Mesenchymal stem cell (in vitro differentiated cells and primary cell): ENCODE measurements at regions not wholly inside any gene's neighbourhood (a gene's known extent, or its start where the extent isn't known, plus 50 kb on each side); places are given as distances from the start of the nearest gene placed in this dataset.

ENCODE experiments used
- DNase-seq: peaks from one replicate; pipeline ENCODE4 v3.0.0-alpha.2; 2013
- H2AFZ ChIP-seq: one replicate; pipeline ENCODE4 v1.6.1; 2013; ENCODE audit warnings: low read depth, mild to moderate bottlenecking, control low read depth, inconsistent platforms, low read length, moderate library complexity
- H2AK5ac ChIP-seq: 2 replicates; pipeline ENCODE4 v1.6.1; 2013; ENCODE audit warnings: low read length, moderate library complexity, mild to moderate bottlenecking, inconsistent platforms; ENCODE audit not compliant: severe bottlenecking
- H2BK120ac ChIP-seq: one replicate; pipeline ENCODE4 v1.6.1; 2013; ENCODE audit warnings: low read depth, mild to moderate bottlenecking, inconsistent platforms, low read length, moderate library complexity
- H2BK12ac ChIP-seq, 2 experiments: one replicate each; pipeline ENCODE4 v1.6.1; 2013; ENCODE audit warnings: inconsistent platforms in 2 of 2, low read length in 2 of 2, mild to moderate bottlenecking in 2 of 2, moderate library complexity in 2 of 2, control low read depth in 1 of 2
- H2BK15ac ChIP-seq: one replicate; pipeline ENCODE4 v1.6.1; 2013; ENCODE audit warnings: mild to moderate bottlenecking, low read depth, inconsistent platforms; ENCODE audit not compliant: poor library complexity, severe bottlenecking
- H2BK5ac ChIP-seq: 2 replicates; pipeline ENCODE4 v1.6.1; 2013; ENCODE audit warnings: low read depth, mild to moderate bottlenecking, low read length, control low read depth, inconsistent platforms; ENCODE audit not compliant: poor library complexity, severe bottlenecking
- H3K14ac ChIP-seq, 2 experiments: one replicate each; pipeline ENCODE4 v1.6.1; 2013; ENCODE audit warnings: inconsistent platforms in 2 of 2, low read length in 2 of 2, control low read depth in 1 of 2, mild to moderate bottlenecking in 1 of 2, moderate library complexity in 1 of 2
- H3K18ac ChIP-seq, 2 experiments: one replicate each; pipeline ENCODE4 v1.6.1; 2013; ENCODE audit warnings: inconsistent platforms in 2 of 2, low read length in 2 of 2, control low read depth in 1 of 2, low read depth in 1 of 2, mild to moderate bottlenecking in 1 of 2
- H3K23ac ChIP-seq, 2 experiments: one replicate each; pipeline ENCODE4 v1.6.1; 2013; ENCODE audit warnings: inconsistent platforms in 2 of 2, low read length in 2 of 2, mild to moderate bottlenecking in 2 of 2, moderate library complexity in 2 of 2, control low read depth in 1 of 2
- H3K27ac ChIP-seq: 2 replicates; pipeline ENCODE4 v1.5.1; 2013; ENCODE audit warnings: mild to moderate bottlenecking, moderate library complexity, low read length, control low read depth, inconsistent platforms; ENCODE audit not compliant: poor library complexity, severe bottlenecking
- H3K27me3 ChIP-seq, 2 experiments: 2 replicates each; pipeline versions ENCODE4 v1.6.1 to v1.7.0; 2013; ENCODE audit warnings: low read length in 2 of 2, mild to moderate bottlenecking in 2 of 2, moderate library complexity in 2 of 2, control low read depth in 1 of 2, inconsistent platforms in 1 of 2; ENCODE audit not compliant: control insufficient read depth in 1 of 2, insufficient read depth in 1 of 2
- H3K36me3 ChIP-seq, 2 experiments: 2 replicates each; pipeline versions ENCODE4 v1.6.1 to v1.7.0; 2013; ENCODE audit warnings: low read length in 2 of 2, control low read depth in 1 of 2, inconsistent platforms in 1 of 2, low read depth in 1 of 2, mild to moderate bottlenecking in 1 of 2; ENCODE audit not compliant: insufficient read depth in 2 of 2, control insufficient read depth in 1 of 2
- H3K4ac ChIP-seq, 2 experiments: one replicate each; pipeline ENCODE4 v1.6.1; 2013; ENCODE audit warnings: inconsistent platforms in 2 of 2, low read length in 2 of 2, mild to moderate bottlenecking in 2 of 2, moderate library complexity in 2 of 2, control low read depth in 1 of 2, low read depth in 1 of 2
- H3K4me1 ChIP-seq: 2 replicates; pipeline ENCODE4 v1.6.1; 2013; ENCODE audit warnings: low read depth, low read length, control low read depth; ENCODE audit not compliant: control insufficient read depth, insufficient read depth
- H3K4me2 ChIP-seq: 2 replicates; pipeline ENCODE4 v1.6.1; 2013; ENCODE audit warnings: low read length, mild to moderate bottlenecking, inconsistent platforms; ENCODE audit not compliant: poor library complexity, severe bottlenecking
- H3K4me3 ChIP-seq, 2 experiments: 2 replicates each; pipeline versions ENCODE4 v1.5.1 to v1.7.0; 2013; ENCODE audit warnings: low read length in 2 of 2, mild to moderate bottlenecking in 2 of 2, control low read depth in 1 of 2, low read depth in 1 of 2; ENCODE audit not compliant: insufficient read depth in 1 of 2
- H3K79me1 ChIP-seq: replicated peaks from 2 replicates; pipeline ENCODE4 v1.6.1; 2013; ENCODE audit warnings: mild to moderate bottlenecking, control low read depth, low read length, inconsistent platforms; ENCODE audit not compliant: poor library complexity, severe bottlenecking
- H3K9ac ChIP-seq: 2 replicates; pipeline ENCODE4 v1.7.0; 2013; ENCODE audit warnings: mild to moderate bottlenecking, low read length, moderate library complexity
- H3K9me3 ChIP-seq: 2 replicates; pipeline ENCODE4 v1.7.0; 2013; ENCODE audit warnings: mild to moderate bottlenecking, low read length; ENCODE audit not compliant: control insufficient read depth
- H4K8ac ChIP-seq: one replicate; pipeline ENCODE4 v1.6.1; 2013; ENCODE audit warnings: inconsistent platforms, mild to moderate bottlenecking, low read length, moderate library complexity
- H4K91ac ChIP-seq: one replicate; pipeline ENCODE4 v1.6.1; 2013; ENCODE audit warnings: mild to moderate bottlenecking, low read length, inconsistent platforms
- WGBS: methylation state at CpG from one replicate; pipeline ENCODE4 v1.1.7; 2013; ENCODE audit warnings: mixed read lengths; 5-methylcytosine and 5-hydroxymethylcytosine counted together

DNA sequence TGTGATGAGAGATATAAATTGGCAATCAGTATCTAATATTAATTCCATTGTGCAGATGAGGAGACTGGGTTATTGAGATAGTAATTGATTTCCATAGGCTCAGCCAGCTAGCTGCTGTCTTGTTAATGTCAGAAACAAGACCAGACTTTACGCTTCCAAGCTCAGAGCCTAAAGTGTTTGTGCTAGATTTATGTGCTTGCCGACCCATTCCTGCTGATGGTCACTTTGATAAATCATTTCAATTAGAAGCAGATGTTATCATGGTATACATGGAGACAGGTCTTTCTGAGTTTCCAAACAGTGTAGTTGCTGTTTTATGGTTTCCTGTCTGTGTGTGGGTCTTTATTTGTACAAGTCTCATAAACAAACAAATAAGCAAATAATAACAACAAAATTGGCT, 92.8 kb downstream of the AQP4 start:
- Histone ChIP-seq H3K27me3 (peaks cover 0 to 5% of the 10 kb centered on the region in 2 experiments), H3K4me2 (no peak overlapping the region), H3K79me1 (no peaks in the 10 kb centered on the region), H3K9ac (no peak overlapping the region), H3K9me3 (no peaks in the 10 kb centered on the region), H3K23ac (no peak overlapping the region), H3K27ac (no peak overlapping the region), H2AFZ (no peak overlapping the region), H2BK120ac (no peak overlapping the region), H2BK12ac (no peak overlapping the region), H3K14ac (no peak overlapping the region), H3K4me1 (peaks cover 2% of the 10 kb centered on the region), H3K4ac (no peak overlapping the region), H2AK5ac (no peak overlapping the region), H2BK5ac (no peak overlapping the region), H3K4me3 (no peak overlapping the region), H4K8ac (no peak overlapping the region), H2BK15ac (no peak overlapping the region), H3K18ac (no peak overlapping the region), H4K91ac (no peak overlapping the region), H3K36me3 (no peaks in the 10 kb centered on the region)
- no peak for DNase-seq
- whole genome bisulfite sequencing, result 7% methylated on average over 2 of the region's 2 CpGs

DNA sequence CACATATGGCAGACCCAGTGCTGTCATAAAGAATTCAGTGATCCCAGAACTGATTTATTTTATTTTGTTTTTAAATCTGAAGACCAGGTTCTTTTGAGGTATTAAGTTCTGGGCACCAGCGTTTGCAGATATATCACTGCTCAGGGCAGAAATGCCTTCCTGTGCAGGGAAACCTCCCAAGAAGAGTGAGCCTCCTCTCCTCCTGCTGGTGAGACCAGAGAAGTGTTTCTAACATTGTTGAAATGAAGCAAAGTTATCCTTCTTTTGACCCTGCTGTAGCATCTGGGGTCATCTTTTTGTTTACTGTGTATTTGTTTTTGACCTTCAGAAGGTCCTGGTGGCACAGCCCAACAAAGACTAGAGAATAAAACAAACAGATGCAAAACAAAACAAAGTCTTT, 94.0 kb downstream of the AQP4 start:
- Histone ChIP-seq H2BK15ac (no peak overlapping the region), H3K4ac (no peak overlapping the region), H3K27ac (no peak overlapping the region), H3K14ac (no peak overlapping the region), H4K8ac (no peak overlapping the region), H3K4me3 (no peak overlapping the region), H2BK5ac (no peak overlapping the region), H3K9ac (no peak overlapping the region), H2AFZ (no peak overlapping the region), H3K18ac (no peak overlapping the region), H3K79me1 (no peaks in the 10 kb centered on the region), H3K27me3 (no peaks in the 10 kb centered on the region), H3K9me3 (no peaks in the 10 kb centered on the region), H3K36me3 (no peaks in the 10 kb centered on the region), H3K23ac (no peak overlapping the region), H2AK5ac (no peak overlapping the region), H3K4me2 (no peak overlapping the region), H3K4me1 (no peaks in the 10 kb centered on the region), H4K91ac (no peak overlapping the region), H2BK12ac (no peak overlapping the region), H2BK120ac (no peak overlapping the region)
- WGBS, result 11% methylated on average over 1 of the region's 1 CpG
- no peak for DNase-seq

DNA sequence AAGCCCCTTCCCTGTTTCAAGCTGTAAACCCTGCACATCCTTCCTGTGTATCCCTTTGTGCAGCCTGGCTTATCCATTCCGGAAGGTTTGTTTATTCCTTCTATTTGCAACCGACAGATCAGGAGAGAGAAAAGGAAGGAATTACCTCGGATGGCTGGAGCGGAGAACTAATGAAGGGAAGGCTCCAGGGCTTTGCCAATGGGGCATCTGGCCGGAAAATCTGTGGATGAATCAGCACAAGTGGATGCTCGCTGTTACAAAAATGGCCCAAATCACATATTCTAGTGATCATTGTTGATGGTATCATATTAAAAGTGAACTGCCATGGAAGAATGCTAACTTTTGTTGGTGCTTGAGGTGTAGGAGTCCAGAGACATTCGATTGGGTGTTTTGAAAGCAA, 97.1 kb downstream of the AQP4 start:
- Histone ChIP-seq H3K36me3 (no peaks in the 10 kb centered on the region), H2BK120ac (no peak overlapping the region), H3K23ac (no peak overlapping the region), H2BK12ac (no peak overlapping the region), H2BK15ac (no peak overlapping the region), H3K79me1 (no peaks in the 10 kb centered on the region), H3K18ac (no peak overlapping the region), H3K4me3 (no peak overlapping the region), H3K4ac (no peak overlapping the region), H3K9ac (no peak overlapping the region), H3K27me3 (no peaks in the 10 kb centered on the region), H3K14ac (no peak overlapping the region), H4K91ac (no peak overlapping the region), H4K8ac (no peak overlapping the region), H2AK5ac (no peak overlapping the region), H2AFZ (no peak overlapping the region), H3K4me1 (no peaks in the 10 kb centered on the region), H3K9me3 (no peaks in the 10 kb centered on the region), H3K4me2 (no peak overlapping the region), H3K27ac (no peak overlapping the region), H2BK5ac (no peak overlapping the region)
- no peak for DNase-seq
- 46% methylated on average over 7 of the region's 7 CpGs for WGBS

DNA sequence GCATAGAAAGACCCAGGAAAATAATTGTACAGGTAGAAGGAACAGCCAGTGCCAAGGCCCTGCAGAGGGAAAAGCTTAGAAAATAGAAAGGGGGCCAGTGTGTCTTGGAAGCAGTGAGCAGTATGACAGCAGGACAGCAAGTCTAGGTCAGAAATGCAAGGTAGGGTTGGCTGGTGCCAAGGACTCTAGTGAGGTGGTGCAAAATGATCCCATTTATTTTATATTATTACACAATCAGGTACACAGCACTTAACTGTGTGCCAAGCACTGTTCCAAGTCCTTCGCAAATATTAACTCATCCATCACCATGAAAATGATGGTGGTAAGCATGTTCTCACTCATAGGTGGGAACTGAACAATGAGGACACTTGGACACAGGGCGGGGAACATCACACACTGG, 100.0 kb downstream of the AQP4 start:
- H3K36me3 ChIP-seq, result no peaks in the 10 kb centered on the region
- H2BK15ac ChIP-seq, result no peak overlapping the region
- no peak overlapping the region for H2BK120ac ChIP-seq
- no peak overlapping the region for H3K9ac ChIP-seq
- no peaks in the 10 kb centered on the region for H3K9me3 ChIP-seq
- WGBS, result no CpG with 5 or more reads among the region's 2 CpGs
- DNase-seq, result no peak
- H3K4me2 ChIP-seq, result no peak overlapping the region
- no peaks in the 10 kb centered on the region for H3K4me1 ChIP-seq
- no peaks in the 10 kb centered on the region for H3K79me1 ChIP-seq
- H4K8ac ChIP-seq, result no peak overlapping the region
- no peak overlapping the region for H2AK5ac ChIP-seq
- no peak overlapping the region for H3K4ac ChIP-seq
- no peak overlapping the region for H2BK12ac ChIP-seq
- no peak overlapping the region for H3K18ac ChIP-seq
- no peaks in the 10 kb centered on the region for H3K27me3 ChIP-seq
- no peak overlapping the region for H3K27ac ChIP-seq
- no peak overlapping the region for H3K23ac ChIP-seq
- no peak overlapping the region for H2BK5ac ChIP-seq
- H2AFZ ChIP-seq, result no peak overlapping the region
- H3K14ac ChIP-seq, result no peak overlapping the region
- no peak overlapping the region for H3K4me3 ChIP-seq
- no peak overlapping the region for H4K91ac ChIP-seq
